HG03095 (cell line): ENCODE measurements at regions not wholly inside any gene's neighbourhood (a gene's known extent, or its start where the extent isn't known, plus 50 kb on each side); places are given as distances from the start of the nearest gene placed in this dataset.

Experiments used
- ATAC-seq: cut with Tn5 transposase; IDR thresholded peaks from one replicate; pipeline ENCODE4 v1.9.1; 2021; ENCODE audit warnings: moderate library complexity; ENCODE audit not compliant: unreplicated experiment

DNA sequence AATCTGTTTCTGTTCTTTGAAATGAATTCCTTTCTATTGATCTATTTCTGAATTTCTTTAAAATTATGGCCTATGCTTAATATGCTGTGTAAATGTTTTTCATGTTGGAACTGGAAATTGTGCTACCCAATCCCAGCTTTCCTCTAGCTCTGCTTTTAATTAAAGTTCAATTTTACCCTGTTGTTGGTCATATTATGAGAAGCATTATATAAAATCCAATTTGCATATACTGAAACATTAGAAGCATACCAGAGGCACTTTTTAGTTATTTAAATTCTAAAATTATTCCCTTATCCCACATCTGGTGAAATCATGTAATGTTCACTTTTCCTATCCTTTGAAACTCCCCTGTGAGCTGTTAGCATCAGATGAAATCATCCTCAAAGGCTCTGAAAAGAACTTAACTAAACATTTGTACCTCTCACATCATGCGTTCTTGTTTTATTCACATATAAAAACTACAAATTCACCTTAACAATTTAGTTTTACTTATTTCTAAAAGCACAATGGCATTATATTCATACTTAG is 160.6 kb upstream of the COL21A1 start:
- ATAC-seq = no peak

DNA sequence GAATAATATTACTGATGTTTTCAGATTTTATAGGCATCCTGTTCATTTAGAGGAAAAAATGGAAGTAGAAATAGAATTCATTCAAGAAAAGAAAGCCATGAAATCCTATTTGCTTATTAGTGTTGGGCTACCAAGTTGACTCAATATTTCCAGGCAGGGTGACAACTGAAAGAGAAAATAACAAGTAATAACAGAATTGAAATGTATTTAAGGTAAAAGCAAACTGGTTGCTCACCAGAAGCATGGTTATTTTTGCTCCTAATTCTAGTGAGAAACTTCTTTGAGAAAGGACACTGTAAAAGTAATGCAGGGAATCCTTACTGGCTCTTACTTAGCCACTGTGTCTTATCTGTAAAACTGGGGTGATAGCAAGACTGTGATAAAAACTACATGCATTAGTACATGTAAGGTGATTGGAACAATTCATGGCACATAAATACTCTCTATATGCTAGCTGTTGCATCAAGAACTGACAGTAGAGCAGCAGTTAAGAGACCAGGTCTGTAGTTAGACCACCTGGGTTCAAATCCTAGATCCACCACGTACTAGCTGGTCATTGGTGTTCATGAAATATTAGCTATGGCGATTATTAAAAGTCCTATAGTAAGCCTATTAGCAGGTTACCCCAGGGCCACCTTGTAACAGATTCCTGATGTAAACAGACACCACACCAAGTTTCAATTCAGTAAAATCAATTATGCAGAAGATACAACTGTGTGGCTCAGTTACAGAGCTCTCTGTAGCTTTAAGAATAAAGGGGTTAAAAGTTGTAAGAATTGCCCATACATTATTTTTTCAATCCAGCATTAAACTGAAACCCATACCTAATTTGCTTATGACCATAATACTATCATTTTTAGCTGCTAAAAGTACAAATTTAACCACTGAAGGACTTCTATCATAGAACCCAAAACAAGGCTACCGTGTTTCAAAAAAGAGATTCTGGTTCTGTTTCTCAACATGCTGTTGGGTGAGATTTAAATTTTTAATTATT is 159.2 kb upstream of the COL21A1 start:
- peak; percentile 77 for ATAC-seq

DNA sequence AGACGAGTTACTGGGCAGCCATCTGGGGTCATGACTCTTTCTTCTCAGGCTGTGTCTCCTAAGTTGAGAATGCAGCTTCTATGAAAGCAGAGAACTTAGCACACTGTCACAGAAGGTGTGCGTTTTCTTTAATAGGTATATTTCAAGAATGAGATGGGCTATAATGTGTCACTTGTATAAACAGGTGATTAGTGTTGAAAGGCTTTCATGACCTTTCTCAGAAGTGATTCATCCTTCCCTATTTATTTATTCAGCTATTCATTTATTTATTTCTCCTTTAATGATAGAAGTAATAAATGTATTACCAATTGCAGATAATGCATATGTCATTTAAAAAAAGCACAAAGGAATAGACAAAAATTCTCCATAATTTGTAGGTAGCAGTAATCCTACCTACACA is 157.2 kb upstream of the COL21A1 start:
- ATAC-seq = no peak

DNA sequence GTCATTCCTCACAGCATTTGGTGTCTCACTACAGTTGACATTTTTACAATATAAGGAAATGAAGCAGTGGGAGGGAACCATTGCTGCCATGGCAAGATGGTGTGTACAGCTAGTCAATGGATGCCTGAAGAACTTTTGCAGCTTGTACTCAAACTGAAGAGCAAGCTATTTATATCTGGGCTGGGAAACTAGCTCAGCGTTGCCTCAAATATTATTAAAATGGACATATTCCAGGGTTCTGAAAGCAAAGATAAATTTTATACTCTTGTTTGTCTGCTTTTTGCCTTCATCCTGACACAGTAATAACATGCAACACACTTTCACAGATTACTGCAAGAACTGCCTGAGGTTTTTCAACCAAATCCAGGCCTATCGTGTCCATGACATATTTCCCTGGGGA is 156.4 kb upstream of the COL21A1 start:
- ATAC-seq = no peak

DNA sequence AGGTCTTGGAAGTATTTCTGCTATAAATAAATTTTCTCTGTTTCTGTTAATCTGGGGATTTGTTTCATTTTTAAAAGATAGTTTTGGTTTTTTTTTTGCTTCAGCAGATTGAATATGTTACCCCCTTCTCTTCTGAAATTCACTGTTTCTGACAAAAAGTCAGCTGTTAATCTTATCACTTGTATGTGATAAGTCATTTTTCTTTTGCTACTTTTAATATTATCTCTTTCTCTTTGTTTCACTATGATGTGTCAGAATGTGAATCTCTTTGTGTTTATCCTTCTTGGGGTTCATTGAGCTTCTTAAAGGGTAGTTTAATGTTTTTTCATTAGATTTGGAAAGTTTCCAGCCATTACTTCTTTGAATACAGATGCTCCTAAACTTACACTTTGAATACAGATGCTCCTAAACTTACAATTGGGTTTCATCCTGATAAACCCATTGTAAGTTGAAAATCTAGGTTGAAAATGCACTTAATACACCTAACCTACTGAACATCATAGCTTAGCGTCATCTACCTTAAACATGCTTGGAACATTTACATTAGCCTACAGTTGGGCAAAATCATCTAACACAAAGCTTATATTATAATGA is 154.2 kb upstream of the COL21A1 start:
- no peak for ATAC-seq

DNA sequence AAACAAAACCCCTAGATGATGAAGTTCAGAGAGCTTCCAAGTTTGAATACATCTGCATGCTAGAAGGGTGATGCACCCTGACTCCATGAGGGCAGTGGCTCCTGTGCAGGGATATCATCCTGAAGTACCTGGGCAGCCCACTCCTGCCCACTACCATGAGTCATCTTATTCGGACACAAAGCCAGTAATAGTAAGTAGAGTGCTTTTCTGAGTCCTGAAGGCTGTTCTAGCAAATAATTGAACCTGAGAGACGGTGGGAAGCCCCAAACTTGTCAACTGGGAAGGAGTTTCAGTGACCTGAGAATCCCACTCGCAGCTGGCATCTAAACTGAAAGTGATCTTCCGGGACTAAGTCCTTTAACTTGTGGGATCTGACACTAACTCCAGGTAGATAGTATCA is 152.9 kb upstream of the COL21A1 start:
- ATAC-seq = no peak

DNA sequence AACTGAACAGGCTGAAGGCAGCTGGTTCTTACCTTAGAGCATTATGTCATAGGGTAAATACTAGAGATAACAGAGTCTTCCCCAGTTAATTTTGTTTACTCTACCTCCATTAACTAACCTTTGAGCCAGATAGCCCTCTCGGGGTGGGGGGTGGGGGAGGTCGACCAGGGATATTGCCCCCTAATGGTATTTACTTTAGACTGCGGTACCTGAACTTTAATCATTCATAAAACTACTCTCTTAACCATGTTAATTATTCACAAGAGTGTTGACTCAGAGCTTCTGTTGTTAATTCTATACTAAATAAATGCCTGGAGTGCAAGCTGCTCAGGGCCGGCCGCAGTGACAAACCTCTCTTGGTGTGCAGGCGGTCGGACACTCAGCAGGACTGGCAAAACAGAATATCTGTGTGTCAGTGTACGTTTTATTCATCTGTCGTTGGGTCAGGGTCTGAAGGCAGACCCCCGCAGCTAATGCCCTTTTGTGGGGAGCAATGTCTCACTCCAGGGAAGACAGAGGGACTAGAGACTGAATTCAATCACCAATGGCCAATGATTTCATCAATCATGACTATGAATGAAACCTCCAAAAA is 152.4 kb upstream of the COL21A1 start:
- no peak for ATAC-seq

DNA sequence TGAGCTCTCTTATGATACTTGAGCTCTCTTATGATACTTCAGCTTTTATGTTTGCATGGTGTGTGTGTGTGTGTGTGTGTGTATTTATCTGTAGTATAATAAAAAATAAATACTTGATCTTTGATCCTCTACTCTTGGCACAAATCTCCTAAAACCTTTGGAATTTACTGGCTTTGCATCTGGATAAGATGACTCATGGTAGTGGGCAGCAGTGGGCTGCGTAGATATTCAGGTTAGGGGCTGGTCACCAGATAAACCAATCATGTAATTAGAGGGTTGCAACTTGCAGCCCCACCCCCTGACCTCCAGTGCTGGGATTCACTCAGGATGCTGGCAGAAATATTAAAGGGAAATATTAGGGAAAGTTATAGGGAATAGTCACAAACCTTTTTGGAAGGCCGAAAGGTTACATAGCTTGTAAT is 151.9 kb upstream of the COL21A1 start:
- ATAC-seq = no peak

DNA sequence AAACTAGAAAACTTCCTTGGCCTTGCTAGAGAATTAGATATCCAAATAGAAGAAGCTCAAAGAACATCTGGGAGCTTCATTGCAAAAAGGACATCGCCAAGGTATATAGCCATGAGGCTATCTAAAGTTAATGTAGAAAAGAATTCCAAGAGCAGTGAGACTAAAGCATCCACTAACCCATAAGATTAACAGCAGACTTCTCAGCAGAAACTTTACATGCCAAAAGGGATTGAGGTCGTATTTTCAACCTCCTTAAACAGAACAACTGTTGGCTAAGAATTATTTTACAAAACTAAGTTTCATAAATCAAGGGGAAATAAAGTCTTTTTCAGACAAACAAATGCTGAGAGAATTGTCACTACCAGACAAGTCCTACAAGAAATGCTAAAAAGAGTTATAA is 149.1 kb upstream of the COL21A1 start:
- no peak for ATAC-seq

DNA sequence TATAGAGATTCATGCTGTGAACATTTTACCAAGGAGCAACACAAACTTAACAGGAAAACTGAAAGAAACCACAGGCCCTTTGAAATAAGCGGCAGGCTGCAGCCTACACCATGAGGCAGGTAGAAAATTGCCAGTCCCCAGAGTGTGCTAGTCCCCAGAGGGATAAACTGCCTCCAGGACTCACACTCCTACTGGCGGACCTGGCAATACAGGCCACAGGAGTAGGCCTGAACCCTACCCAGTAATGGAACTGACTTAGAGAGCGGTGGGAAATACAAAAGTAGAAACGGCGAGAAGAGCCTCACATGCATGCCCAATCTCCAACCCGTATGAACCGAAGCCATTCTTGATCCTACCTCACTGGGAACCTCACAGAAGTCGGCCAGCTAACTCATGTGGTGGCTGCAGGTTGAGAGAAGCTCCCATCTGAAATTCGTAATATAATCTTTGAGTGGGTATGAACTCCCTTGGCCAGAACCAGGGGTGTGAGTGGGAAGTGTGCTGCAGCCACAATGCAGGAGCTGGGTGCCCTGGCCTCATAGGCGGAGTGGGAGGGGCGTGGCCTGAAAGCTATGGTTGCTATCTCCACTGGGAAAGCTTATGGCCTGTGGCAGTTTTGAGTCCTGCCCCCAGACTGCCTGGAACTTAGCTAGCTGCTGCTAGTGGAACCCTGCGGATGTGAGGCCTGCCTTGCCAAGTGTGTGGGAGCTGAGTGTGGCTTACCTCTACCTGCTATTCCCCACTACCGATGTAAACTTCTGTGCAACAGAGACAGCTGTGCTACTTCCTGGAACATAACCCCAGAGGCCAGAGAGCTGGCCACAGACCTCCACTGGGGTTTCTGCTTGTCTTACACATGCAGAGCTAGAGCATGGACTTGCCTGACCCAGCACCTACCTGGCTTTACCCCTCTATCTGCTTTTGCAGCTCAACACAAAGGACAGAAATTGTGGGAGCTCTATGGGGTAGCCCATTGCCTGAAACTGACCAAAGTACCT is 146.5 kb upstream of the COL21A1 start:
- ATAC-seq = no peak

DNA sequence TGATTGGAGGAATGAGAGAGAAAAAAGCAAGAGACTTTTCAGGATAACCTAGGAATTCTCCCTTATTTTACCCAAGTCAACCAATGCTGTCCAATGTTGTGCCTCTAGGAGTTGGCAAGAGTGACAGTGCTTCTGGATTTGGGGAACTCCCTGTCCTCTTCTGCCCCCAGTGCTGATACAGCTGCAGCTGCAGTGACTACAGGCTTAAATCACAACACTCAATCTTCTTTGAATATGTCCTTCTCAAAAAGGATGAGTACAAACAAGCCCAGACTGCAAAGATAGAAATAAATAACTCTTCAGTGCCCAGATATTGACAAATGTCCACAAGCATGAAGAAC is 141.0 kb upstream of the COL21A1 start:
- no peak for ATAC-seq

DNA sequence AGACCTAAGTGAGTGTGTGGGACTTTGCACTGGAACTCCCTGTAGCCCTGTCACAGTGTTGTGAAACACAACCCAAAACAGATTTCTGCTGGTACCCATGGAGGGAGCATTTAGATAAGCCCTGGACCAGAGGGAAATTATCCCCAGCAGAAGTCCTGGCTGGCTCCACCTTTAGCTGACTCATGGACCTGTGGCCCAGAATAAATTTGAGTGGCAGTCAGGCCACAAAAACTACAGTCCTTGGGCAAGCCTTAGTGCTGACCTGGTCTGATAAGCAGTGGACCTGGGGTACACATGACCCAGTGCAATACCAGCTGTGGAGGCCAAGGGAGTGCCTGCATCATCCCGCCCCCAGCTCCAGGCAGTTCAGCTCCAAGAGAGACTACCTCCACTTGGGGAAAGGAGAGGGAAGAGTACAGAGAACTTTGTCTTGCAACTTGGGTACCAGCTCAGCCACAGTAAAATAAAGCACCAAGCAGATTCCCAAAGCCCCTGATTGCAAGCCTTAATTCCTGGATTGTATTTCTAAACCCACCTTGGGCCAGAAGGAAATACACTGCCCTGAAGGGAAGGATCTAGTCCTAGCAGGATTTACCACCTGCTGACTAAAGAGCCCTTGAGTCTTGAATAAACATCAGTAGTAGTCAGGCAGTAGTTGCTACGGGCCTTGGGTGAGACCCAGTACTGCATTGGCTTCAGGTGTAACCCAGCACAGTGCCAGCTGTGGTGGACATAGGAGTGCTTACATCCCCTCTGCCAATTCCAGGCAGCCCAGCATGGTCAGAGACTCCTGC is 140.4 kb upstream of the COL21A1 start:
- ATAC-seq = no peak

DNA sequence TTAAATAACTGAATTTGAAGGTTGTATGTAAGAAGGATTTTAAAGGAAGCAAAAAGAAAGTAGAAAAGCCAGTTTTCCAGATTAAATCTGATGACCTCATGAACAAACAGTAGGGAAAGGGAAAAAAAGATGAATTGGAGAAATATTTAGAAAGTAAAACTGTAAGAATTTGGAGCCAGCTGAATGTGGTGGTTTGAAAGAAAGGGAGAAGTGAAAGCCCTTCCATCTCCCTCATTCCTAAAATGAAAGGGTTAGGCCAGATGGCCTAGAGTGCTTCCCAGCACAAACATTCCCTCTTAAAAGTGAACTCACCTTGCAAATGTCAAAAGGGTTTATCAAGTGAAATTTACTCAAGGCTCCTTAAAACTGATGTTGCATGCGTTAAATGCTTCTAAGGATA is 139.3 kb upstream of the COL21A1 start:
- ATAC-seq = no peak

DNA sequence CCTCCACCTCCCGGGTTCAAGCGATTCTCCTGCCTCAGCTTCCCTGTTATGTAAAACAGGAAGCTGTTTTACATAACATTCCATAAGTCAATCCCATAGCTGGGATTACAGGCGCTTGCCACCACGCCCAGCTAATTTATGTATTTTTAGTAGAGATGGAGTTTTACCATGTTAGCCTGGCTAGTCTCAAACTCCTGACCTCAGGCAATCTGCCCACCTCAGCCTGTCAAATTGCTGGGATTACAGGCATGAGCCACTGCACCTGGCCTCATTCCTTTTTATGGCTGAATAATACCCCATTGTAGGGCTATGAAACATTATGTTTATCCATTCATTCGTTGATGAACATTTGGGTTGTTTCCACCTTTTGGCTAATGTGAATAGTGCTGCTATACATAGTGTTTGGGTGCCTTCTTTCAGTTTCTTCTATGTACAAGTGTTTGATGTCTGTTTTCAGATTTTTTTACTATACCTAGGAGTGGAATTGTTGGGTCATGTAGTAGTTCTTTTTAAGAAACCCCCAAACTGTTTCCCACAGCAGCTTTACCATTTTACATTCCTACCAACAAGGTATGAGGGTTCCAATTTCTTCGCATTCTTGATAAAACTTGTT is 138.7 kb upstream of the COL21A1 start:
- no peak for ATAC-seq

DNA sequence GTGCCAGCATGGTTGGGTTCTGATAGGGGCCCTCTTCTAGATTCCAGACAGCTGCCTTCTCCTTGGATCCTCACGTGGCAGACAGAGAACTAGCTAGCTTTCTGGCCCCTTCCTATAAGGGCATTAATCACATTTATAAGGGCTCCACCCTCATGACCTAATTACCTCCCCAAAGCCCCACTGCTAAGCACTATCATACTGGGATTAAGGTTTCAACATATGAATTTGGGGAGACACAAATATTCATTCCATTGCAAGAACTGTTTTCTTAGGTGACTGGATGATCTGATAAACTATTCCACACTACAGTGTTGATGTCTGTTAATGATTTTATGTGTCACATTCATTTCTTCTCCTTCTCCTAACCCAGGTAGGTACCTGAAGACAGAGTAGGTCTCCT is 135.8 kb upstream of the COL21A1 start:
- ATAC-seq = no peak

DNA sequence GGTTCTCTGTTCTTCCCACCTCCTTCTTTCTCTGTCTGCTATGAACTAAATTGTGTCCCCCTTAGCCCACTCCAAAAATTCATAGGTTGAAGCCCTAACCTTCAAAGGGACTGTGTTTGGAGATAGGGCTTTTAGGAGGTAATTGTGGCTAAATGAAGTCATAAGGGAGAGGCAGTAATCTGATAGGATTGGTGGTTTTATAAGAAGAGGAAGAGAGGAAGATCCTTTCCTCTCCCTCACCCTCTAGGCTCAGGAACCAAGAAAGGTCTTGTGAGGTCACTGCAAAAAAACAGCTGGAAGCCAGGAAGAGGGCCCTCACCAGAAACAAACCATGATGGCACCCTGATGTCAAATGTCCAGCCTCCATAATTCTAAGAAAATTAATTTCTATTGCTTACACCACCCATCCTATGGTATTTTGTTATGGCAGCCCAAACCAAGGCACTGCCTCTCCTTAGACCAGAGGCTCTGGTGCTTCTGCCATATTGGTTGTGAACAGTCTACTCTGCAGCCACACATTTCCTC is 135.1 kb upstream of the COL21A1 start:
- no peak for ATAC-seq

DNA sequence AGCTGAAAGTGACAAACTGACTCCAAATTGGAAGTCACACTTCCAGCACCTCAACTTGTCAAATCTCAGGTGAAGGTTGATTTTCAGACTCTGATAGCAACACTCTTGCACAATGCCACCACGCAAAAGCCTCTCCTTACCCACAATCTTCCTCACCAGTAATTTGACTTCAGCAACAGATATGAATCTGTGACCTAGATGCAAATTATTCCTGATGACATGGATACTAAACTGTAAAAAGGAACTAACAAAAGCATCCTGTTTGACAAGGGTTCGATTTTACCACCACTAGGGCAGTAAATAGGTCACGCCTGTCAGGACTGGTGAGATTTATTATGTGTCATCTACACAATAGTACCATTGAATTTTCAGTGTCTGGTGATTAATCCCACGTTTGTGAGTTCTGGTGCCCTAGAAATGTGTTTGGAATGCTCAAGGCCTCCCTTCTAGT is 134.4 kb upstream of the COL21A1 start:
- ATAC-seq = no peak

DNA sequence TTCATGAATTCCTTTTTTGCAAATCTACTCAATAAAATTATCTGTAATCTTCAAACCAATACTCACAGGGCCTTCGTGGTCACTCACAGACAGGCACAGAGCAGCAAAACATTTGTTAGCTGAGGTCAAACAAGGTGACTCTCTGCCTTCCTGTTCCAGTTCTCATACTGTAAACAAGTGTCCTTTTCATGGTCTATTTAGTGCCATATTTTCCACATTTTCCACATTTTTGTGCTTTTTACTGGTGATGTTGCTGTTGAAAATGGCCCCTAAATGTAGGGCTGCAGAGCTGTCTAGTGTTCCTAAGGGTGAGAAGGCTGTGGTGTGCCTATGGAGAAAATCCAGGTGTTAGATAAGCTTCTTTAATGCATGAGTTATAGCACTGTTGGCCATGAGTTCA is 133.1 kb upstream of the COL21A1 start:
- ATAC-seq = no peak

DNA sequence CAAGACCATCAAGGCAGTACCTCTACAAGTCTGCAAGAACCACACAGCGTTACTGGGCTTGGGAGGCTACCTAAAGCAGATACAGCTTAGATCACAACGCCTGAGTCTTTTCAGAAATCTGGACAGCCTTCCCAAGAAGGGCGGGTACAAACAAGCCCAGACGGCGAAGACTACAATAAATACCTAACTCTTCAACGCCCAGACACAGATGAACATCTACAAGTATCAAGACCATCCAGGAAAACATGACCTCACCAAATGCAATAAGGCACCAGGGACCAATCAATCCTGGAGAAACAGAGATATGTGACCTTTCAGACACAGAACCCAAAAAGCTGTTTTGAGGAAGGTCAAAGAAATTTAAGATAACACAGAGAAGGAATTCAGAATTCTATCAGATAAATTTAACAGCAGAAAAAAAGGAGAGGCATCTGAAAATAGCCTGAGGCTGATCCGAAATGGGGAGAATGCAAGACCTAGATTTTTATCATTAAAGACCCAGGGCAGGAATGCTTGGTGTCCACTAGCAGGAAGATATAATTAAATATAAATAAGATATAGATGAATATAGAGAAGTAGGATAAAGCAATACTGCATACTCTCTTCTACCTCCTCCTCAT is 131.7 kb upstream of the COL21A1 start:
- no peak for ATAC-seq
